ENCODE measurements at regions not wholly inside any gene's neighbourhood (a gene's known extent, or its start where the extent isn't known, plus 50 kb on each side); places are given as distances from the start of the nearest gene placed in this dataset.

DNA sequence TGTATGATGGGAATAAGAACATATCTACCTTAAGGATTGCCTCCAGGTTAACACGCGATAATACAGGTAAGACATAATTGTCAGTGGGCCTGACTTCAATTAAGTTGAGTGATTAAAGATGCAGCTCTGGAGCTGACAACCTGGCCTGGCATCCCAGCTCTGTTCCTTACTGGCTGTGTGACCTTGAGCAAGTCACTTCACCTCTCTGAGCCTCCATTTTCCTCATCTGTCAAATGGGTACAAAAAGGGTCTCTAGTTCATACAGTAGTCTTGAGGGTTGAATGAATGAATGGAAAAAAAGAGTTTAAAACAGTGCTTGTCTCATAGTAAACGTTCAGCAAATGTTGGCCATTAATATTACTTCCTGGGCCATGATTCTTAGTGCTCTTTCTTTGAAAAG, 213.9 kb downstream of the PHETA1 start:
- TF ChIP-seq RAD21 (IDR thresholded peaks at IDR 0.05) = no peak
- TF ChIP-seq, protein P1, sequence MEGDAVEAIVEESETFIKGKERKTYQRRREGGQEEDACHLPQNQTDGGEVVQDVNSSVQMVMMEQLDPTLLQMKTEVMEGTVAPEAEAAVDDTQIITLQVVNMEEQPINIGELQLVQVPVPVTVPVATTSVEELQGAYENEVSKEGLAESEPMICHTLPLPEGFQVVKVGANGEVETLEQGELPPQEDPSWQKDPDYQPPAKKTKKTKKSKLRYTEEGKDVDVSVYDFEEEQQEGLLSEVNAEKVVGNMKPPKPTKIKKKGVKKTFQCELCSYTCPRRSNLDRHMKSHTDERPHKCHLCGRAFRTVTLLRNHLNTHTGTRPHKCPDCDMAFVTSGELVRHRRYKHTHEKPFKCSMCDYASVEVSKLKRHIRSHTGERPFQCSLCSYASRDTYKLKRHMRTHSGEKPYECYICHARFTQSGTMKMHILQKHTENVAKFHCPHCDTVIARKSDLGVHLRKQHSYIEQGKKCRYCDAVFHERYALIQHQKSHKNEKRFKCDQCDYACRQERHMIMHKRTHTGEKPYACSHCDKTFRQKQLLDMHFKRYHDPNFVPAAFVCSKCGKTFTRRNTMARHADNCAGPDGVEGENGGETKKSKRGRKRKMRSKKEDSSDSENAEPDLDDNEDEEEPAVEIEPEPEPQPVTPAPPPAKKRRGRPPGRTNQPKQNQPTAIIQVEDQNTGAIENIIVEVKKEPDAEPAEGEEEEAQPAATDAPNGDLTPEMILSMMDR (IDR thresholded peaks at IDR 0.05; ENCODE audit: low read depth, low read length, missing input control) = no peak
- TF ChIP-seq, protein P2, sequence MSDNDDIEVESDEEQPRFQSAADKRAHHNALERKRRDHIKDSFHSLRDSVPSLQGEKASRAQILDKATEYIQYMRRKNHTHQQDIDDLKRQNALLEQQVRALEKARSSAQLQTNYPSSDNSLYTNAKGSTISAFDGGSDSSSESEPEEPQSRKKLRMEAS (IDR thresholded peaks at IDR 0.05) = no peak
